ENCODE measurements at regions not wholly inside any gene's neighbourhood (a gene's known extent, or its start where the extent isn't known, plus 50 kb on each side); places are given as distances from the start of the nearest gene placed in this dataset.

DNA sequence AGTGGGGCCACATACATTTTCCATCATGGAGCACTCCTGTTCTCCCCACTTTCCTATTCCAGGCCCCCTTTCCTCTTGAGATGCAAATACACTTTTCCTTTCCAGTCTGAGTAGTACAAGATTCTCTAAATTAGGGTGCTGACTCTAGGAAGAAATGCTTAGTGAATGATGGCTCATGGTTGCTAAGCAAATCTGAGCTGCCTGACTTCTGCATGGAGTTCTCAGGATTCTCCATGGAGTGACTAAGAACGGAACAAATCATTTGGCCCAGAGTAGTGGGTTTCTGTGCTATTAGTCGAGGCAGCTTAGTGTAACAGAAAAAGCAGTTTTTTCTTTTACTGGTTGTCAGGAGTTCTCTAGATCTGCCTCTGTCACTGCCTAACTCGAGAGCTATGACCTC is 65.4 kb upstream of the NTM start:
- Mint-ChIP-seq H3K4me3 (no peak overlapping the region), H3K4me1 (no peaks in the 10 kb centered on the region), H3K9me3 (no peaks in the 10 kb centered on the region), H3K27ac (no peak overlapping the region), H3K36me3 (ENCODE audit: low read depth) (no peaks in the 10 kb centered on the region), H3K27me3 (peaks cover 2% of the 10 kb centered on the region)
- DNase-seq: no peak
- intact Hi-C loops (cut with micrococcal nuclease): no loop called here

DNA sequence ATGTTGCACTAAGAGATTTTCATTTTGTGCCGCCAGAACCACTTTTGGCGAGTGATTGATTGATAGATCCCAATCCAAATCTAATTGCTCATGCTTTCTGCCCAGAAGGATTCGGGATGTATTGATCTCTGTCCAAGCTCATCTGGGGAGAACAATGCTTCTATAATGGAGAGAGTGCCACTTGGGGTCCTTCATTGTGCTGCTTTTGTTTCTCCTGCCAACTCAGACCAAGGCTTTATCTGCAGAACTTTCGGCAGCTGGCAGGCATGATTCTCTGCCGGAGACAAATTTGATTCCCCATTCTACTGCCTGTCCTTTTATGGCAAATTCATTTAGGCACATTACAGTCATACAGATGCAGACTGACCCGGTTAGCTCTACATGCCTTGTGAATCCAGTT is 62.9 kb upstream of the NTM start:
- Mint-ChIP-seq H3K4me3 (no peak overlapping the region), H3K36me3 (ENCODE audit: low read depth) (no peaks in the 10 kb centered on the region), H3K4me1 (no peaks in the 10 kb centered on the region), H3K27me3 (no peaks in the 10 kb centered on the region), H3K27ac (no peak overlapping the region), H3K9me3 (no peaks in the 10 kb centered on the region)
- intact Hi-C loops (cut with micrococcal nuclease): no loop called here
- no peak for DNase-seq

GRCh38 chr11:131309776-131310175 is 60.6 kb upstream of the NTM start:
- no peak for DNase-seq
- H3K4me3 Mint-ChIP-seq: no peak overlapping the region
- H3K27ac Mint-ChIP-seq: no peak overlapping the region
- intact Hi-C loops (cut with micrococcal nuclease): no loop called here
- H3K9me3 Mint-ChIP-seq: peaks cover 4% of the 10 kb centered on the region
- H3K4me1 Mint-ChIP-seq: no peaks in the 10 kb centered on the region
- no peaks in the 10 kb centered on the region for H3K27me3 Mint-ChIP-seq
- H3K36me3 Mint-ChIP-seq (ENCODE audit: low read depth): no peaks in the 10 kb centered on the region

DNA sequence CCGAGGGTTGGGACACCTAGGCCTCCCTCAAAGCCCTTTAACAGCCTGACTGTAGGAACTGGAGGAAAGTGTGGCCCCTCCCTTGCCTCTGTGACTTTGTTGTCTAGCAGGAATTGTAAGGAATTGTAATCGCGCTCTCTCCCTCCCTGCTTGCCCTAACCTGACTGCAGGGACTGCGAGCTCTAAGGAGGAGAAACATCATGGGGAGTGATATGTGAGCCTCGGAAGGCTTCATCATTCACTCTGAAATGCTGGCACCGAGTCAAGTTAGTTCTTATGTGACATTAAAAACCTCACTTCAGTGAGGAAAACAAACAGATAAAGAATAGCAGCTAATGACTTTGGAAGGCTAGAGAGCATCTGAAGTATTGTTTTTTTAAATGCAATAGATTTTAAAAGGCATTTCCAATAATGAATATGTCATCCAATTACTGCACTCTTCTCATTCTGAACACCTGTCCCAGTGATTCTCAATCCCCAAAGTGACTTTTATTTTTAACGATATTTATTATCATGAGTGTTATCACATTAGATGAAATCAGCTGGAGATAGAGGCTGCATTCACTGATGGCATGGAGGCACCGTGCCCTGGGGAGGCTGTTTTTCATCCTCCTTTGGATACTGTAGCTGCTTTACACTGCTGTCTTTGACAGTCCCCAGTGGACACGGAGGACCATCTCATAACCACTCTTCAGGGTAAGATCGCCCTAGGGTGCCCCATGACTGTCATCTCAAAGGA is 58.5 kb upstream of the NTM start:
- intact Hi-C loops (cut with micrococcal nuclease): no loop called here
- H3K27me3 Mint-ChIP-seq: no peaks in the 10 kb centered on the region
- H3K4me1 Mint-ChIP-seq: no peaks in the 10 kb centered on the region
- DNase-seq: no peak
- no peak overlapping the region for H3K27ac Mint-ChIP-seq
- H3K9me3 Mint-ChIP-seq: peaks cover 4% of the 10 kb centered on the region
- no peak overlapping the region for H3K4me3 Mint-ChIP-seq
- H3K36me3 Mint-ChIP-seq (ENCODE audit: low read depth): no peaks in the 10 kb centered on the region

Measured in activated CD4-positive, alpha-beta T cell treated with anti-CD3 and anti-CD28 coated beads, Interleukin-2, amount 10 ng/mL, durations not matched to agents 24 days and 14 days (primary cell).